GM19238 (cell line): ENCODE measurements at regions not wholly inside any gene's neighbourhood (a gene's known extent, or its start where the extent isn't known, plus 50 kb on each side); places are given as distances from the start of the nearest gene placed in this dataset.
"Not testable (repeated sequence)": the region's sequence is repeated elsewhere in the genome, so short reads cannot be mapped to it uniquely, and the experiment has no call there.

Source experiments
- DNase-seq: peaks from one replicate; pipeline ENCODE4 v3.0.0; 2011; ENCODE audit warnings: low spot score; ENCODE audit not compliant: insufficient read length

DNA sequence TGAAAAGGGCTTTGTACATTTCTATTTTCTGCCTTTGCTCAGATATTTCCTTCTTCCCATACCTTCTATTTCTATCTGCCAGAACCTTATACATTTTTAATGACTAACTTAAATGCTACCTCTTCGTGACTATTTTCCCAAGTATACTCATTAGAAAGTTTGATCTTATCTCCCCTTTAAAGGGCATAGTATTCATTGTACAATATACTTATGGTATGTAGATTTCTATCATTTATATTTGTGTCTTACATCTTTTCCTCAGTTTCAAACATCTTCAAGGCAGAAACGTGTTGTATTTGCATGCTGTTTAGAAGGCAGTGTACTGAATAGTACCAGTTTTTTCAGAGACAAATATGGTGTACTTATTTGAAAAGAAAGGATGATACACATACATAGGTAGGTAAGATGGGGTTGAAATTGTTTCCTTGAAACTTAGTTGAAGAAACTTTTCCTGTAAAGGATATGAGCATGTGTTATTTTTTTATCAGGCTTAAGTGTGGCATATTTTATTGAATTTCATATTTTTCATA, 518.1 kb upstream of the NUDT12 start:
- DNase-seq: no peak

DNA sequence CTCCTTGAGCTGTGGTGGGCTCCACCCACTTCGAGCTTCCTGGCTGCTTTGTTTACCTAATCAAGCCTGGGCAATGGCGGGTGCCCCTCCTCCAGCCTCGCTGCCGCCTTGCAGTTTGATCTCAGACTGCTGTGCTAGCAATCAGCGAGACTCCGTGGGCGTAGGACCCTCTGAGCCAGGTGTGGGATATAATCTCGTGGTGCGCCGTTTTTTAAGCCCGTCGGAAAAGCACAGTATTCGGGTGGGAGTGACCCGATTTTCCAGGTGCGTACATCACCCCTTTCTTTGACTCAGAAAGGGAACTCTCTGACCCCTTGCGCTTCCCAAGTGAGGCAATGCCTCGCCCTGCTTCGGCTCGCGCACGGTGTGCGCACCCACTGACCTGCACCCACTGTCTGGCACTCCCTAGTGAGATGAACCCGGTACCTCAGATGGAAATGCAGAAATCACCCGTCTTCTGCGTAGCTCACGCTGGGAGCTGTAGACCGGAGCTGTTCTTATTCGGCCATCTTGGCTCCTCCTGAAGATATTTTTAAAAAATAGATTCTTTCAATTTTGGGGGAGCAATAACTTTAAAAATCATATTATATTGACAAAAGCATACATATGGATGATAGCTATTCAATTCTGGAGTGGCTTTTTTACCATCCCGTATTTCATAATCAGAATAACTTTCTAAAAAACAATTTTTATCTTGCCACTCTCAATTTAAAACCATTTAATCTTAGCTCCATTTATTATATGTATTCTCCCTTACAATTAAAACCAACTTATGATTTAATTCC, 517.5 kb upstream of the NUDT12 start:
- DNase-seq: not testable (repeated sequence)

DNA sequence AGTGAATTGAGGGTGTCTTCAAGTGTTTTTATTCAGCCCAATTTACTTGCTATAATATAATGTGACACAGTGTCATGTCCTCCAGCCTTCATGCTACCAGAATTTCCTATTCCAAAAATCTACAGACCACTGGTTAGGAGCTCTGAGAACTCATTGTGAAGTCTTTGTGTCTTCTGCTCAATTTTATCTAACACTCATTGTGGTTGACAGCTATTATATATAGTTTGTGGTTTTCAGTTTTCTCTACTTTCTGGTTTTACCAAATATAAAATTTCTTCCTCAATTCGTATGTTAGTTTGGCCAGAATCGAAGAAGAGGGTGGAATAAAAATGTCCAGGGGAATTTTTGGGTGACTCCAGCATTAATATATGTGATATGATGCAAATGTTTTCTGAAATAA, 509.3 kb upstream of the NUDT12 start:
- no peak for DNase-seq

DNA sequence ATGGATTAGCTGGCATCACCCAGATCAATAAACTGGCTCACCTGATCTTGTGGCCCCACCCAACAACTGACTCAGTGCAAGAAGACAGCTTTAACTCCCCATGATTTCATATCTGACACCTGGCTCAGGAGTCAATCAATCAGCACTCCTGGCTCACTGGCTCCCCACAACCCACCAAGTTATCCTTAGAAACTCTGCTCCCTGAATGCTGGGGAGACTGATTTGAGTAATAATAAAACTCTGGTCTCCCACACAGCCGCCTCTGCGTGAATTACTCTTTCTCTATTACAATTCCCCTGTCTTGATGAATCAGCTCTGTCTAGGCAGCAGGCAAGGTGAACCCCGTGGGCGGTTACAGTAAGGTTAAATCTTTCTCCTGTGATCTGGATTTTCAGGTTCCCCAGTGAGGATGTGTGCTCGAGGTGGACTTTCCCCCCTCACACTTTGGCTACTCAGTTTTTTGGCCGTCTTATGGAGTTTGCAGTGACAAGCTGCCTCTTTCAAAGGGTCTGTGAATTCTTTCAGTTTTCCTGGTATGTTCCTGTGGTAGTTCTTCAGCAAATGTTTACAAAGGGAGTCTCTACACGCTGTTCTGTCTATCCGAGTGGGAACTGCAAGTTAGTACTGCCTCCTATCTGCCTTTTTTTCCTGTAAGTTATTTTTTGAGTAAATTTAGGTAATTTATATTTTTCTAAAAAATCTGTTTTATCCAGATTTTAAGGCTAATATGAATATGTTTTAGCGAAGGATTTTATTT, 500.2 kb upstream of the NUDT12 start:
- no peak for DNase-seq

DNA sequence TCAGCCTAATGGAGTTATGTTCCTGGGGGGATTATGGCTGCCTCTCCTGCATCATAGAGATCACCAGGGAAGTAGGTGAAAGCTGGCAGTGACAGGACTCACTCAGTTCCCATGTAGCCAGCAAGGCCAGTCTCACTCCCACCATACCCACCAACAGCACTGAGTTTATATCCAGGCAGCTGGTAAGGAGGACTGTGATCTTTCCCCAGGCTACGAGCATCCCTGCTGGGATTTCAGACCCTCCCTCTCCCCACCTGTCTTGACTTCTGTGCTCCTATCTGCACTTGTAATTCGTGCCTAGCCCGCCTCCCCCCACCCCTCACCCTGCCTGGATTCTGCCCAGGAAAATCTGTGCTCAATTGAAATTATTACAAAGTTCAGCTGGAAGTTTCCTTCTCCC, 499.1 kb upstream of the NUDT12 start:
- DNase-seq: no peak

DNA sequence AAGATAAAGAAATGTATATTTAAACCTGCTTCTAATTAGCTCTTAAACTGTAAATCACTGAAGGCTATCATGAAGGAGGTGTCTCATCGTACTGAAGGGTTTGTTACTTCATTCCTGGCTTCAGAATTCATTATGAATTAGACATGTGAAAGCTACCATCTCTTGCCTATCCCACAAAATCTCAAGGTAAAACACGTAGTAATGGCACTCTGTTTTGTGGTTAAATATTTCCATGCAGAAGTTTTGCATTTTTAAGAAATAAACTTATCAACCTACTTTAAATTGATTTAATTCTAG, 490.7 kb upstream of the NUDT12 start:
- no peak for DNase-seq

DNA sequence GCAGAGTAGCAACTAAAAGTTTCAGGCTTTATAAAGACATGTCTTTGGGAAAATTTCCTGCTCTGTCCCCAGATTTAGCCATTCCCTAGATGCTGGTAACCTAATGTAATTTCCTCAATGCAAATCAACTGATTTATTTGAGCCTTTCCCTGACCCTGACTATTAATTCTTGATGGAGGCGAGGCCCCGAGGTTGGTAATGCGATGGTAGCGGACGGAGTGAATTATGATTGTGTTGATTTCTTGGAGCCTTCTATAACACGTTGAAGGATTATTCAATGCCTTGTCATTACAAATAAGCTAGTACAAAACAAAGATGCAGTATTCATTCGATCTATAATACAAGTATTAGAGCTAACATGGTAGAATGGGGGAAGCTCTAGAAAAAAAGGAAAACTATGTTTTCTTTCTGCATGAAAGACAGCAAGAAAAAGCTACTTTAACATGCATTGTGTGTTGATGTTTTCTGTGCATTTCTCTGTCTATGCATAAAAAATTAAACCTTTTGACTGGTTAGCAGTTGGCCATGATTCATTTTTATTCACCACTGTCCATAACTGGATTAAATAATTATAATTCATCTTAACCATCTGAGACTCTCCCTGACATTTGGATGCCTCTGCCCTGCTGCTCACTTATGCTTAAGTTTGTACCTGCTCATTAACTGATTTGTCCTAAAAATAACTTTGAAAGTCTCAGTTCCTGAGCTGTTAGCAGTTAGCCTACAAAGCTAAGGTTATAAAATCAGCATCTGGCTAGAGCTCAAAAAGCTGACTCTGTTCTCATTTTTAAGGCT, 490.2 kb upstream of the NUDT12 start:
- no peak for DNase-seq

DNA sequence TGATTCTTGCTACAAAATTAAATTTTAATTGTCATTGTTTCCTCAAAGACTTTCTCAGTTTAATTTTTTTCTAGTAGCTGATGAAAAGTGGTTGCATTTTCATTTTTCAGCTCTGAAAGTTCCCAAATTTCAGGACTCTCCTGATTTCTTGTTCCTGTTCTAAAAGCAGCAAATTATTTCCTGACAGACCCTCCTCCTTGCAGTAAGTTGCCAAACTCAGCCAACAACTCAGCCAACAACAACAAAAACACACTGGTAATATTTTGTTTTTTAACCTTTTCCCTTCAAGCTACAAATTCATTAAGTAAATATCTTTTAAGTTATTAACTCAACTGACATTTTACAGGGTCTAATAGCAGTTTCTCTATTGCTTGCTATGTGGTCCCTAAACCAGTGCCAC, 487.8 kb upstream of the NUDT12 start:
- DNase-seq: no peak

DNA sequence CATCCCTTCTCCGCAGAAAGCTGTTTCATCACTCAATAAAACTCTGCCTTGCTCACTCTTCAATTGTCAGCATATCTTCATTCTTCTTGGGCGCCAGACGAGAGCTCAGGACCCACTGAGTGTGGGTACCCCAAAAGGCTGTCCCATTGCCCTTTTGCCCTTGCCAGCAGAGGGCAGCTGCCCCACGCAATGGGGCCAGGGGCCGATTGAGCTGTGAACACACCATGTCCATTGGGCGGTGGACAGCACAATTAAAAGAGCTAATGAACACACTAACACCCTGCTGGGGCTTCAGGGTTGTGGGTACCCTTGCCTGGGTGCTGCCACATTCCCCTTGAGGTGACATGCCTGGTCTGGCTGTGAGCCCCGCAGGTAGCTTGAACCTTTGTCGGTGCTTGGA, 487.2 kb upstream of the NUDT12 start:
- DNase-seq: no peak

DNA sequence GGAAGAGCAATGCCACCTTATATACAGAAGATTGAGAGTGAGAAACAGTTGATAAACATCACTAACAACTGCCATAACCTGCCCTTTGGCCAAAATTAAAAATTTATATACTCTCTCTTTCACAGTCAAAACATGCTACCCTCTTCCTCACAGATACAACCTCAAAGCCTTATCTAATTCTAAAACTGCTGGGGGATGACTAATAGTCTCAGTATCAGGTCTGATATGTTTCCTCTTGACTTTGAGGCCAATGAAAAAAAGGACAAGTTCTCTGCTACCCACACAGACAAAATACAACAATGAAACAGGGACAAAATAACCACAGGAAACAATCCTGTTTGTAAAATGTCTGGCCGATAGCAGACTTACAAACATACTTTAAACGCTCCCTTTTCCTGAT, 485.6 kb upstream of the NUDT12 start:
- DNase-seq: no peak

DNA sequence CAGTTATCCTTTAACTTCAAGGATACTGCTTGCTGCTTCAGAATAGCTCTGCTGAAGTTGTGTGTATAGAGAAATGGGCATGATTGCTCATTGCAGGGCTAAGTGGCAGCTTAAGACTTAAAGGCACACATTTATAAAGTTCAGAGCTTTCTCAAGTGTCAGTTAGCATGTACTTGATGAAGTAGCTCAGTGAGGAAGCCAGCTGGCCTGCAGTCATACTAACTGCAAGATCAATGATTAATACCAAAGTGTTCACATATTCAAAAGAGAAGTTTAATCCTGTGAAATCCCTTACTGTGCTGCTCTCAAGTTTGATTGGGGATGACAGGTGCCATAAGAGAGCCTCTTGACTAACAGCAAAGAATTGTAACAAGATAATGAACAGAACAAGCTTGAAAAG, 483.4 kb upstream of the NUDT12 start:
- no peak for DNase-seq

DNA sequence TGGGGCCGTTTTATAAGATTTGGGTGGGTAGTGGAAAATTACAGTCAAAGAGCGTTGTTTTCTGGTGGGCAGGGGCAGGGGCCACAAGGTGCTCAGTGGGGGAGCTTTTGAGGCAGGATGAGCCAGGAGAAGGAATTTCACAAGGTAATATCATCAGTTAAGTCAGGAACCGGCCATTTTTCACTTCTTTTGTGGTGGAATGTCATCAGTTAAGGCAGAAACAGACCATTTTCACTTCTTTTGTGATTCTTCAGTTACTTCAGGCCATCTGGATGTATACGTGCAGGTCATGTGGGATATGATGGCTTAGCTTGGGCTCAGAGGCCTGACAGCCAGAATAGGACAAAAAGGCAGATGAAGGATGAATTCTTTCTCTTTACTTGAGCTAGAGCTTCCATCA, 477.3 kb upstream of the NUDT12 start:
- DNase-seq: not testable (repeated sequence)

DNA sequence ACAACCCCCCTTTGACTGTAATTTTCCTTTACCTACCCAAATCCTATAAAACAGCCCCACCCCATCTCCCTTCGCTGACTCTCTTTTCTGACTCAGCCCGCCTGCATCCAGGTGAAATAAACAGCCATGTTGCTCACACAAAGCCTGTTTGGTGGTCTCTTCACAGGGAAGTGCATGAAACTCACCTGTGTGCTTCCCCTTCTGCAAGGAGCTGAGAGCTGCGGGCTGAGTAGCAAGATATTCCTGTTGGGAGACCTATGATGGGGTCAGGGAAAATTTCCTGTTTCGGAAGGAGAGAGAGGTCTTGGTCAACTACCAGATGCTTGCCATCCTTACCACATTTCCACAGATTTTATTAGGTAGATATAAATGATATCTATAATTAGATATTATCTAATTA, 474.5 kb upstream of the NUDT12 start:
- DNase-seq: not testable (repeated sequence)

DNA sequence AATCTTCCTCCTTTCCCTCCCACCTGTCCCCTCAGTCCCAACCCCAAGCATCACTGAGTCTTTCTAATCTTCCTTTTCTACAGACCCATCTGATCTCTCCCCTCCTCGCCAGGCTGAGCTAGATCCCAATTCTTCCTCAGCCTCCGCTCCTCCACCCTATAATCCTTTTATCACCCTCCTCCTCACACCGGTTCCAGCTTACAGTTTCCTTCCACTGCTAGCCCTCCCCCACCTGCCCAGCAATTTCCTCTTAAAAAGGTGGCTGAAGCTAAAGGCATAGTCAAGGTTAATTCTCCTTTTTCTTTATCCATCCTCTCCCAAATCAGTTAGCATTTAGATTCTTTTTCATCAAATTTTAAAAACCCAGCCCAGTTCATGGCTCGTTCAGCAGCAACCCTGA, 470.6 kb upstream of the NUDT12 start:
- not testable (repeated sequence) for DNase-seq

DNA sequence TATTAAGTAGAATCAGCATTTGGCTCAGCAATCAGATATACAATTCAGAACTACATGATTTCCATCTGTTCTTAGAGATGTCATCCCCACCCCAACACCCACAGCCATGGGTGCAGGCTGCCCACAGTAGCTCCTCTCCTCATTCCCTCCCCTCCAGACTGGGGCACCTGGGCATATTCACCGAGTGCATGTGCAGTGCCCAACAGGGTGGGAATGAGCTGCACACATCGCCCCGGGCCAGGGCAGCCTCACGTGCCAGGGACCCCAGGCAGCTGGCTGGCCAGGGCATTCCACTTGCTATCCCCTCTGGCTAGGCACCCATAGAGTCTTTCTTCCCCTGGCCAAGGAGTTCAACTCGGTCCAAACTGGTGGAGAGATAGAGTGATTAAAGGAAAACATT, 461.9 kb upstream of the NUDT12 start:
- DNase-seq: no peak

DNA sequence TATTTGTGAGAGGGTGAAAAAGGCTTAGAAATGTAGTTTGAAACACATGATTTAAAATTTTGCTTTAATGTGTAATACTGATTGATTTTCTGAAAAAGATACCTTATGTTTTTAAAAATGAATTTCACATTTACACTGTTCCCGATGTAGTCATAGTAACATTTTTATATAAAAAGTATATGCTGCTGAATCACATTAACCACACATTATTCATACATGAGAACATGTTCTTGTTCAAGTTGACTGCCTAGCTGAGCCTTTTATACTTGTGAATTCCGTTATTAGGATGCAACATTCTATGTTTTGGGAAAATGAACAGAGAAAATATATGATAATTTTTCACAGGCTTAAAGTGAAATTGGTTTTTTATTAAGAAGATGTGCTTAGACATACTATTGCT, 461.1 kb upstream of the NUDT12 start:
- no peak for DNase-seq

DNA sequence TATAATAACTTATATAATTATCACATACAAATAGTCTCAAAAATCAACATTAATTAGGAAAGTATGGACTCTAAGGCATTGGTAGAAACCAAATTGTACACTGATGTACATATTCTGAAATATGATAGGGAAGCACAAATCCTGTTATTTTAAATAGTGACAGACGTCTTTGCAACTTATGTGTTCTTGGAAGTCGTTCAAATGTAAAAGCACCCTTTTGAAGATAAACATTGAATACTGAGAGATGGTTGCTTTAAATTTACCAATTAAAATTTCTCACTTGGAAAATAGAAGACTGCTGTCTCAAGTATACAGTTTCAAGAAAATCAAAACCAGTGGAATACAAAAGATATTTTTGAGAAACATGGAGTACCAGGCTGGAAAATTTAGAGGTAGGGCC, 457.4 kb upstream of the NUDT12 start:
- DNase-seq: no peak

DNA sequence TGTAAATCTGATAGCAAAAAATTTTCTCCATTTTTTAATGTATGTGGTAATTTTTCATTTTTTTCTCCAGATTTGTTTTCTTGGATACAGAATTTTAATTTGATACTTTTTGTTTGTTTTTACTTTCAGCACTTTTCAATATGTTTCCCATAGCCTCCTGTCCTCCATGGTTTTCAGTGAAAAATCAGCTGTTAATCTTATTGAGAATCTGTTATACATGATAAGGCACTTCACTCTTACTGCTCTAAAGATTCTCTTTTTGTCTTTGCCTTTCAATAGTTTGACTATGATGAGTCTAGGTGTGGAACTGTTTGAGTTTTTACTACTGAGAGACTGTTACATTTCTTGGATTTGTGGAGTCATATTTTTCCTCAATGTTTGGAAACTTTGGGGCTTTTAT, 455.7 kb upstream of the NUDT12 start:
- DNase-seq: no peak

DNA sequence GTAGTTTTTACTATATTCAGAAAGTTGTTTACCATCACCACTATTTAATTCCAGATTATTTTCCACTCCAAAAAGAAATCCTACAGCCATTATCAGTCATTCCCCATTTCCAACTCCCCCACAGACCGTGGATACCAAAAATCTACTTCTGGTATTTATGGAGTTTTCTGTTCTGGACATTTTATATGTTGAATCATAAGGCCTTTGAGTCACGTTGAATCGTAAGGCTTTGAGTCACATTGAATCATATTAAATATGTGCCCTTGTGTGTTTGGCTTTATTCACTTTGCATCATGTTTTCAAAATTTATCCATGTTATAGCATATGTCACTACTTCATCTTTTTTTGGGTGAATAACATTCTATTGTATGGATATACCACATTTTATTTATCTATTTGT, 454.1 kb upstream of the NUDT12 start:
- DNase-seq: no peak

DNA sequence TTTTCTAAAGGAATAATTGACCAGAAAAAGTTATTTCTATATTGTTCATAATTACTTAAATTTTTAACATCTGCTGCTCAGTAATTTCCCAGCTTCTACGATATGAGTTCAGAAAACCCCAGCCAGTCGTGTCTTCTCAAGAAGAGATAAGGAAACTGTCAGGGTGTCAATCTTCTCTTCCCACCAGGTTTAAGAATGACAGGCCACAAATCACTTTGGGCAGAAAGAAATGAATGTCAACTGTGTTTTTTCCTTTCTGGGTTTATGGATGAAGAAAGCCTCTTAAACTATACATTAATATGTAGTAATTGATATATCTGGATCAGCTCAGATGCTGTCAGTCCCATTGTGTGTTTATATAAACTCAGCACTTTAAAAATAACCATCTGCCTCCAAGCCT, 453.2 kb upstream of the NUDT12 start:
- no peak for DNase-seq

DNA sequence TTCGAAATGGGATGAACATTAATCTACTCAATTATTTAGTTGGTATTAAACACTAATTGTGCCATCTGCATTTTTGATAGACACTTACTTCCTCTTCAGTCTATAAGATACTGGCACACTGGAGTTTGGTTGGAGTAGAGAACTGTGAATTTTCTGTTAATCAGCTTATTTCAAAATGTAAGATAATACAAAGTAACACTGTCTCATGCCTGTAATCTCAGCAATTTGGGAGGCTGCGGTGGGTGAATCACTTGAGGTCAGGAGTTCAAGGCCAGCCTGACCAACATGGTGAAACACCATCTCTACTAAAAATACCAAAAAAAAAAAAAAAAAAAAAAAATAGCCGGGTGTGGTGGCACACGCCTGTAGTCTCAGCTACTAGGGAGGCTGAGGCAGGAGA, 440.2 kb upstream of the NUDT12 start:
- DNase-seq: not testable (repeated sequence)

DNA sequence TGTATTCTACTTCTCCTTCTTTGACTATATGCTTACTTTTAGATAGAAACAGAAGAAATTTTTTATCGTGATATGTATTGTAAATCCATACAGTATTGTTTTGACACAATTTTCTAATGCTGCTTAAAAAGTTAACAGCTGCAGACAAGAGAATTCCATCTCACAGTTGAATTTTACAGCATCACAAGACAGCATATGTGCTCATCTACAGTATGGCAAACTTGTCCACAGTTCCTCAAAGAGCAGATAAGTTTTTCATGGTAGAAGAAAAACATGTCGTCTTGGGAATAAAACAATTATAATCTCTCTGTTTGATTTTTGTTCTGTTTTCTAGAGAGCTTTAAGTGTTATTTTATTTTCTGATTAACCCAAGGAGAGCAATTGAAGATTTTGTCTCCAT, 438.5 kb upstream of the NUDT12 start:
- DNase-seq: no peak
